Vagina (tissue), 2 donors: ENCODE measurements at regions not wholly inside any gene's neighbourhood (a gene's known extent, or its start where the extent isn't known, plus 50 kb on each side); places are given as distances from the start of the nearest gene placed in this dataset.

ENCODE experiments used
- DNase-seq, 2 donors: peaks; one replicate each; pipeline ENCODE4 v3.0.0-alpha.2; 2017; ENCODE audit errors: extremely low spot score in 2 of 2
- H3K27ac ChIP-seq: fragments of 200-600 bp; sonication (generic); one replicate; pipeline ENCODE4 v1.5.1; 2019
- H3K27me3 ChIP-seq: fragments of 200-600 bp; sonication (generic); one replicate; pipeline ENCODE4 v1.5.1; 2019
- H3K36me3 ChIP-seq, 2 donors: fragments of 200-600 bp; sonication (generic); one replicate each; pipeline ENCODE4 v1.5.1; 2017 to 2019
- H3K4me1 ChIP-seq: fragments of 200-600 bp; sonication (generic); one replicate; pipeline ENCODE4 v1.5.1; 2019
- H3K4me3 ChIP-seq, 2 donors: fragments of 200-600 bp; sonication (generic); 1 replicate in 1 of 2; 2 replicates in 1 of 2; pipeline ENCODE4 v1.5.1; 2016 to 2019
- H3K9me3 ChIP-seq: fragments of 200-600 bp; sonication (generic); one replicate; pipeline ENCODE4 v1.5.1; 2019
- CTCF ChIP-seq, 3 experiments: fragments of 450-650 bp in 2 of 3; fragments of 200-600 bp in 1 of 3; sonication (generic) in 1 of 3; IDR thresholded peaks; one replicate each; pipeline ENCODE4 v1.5.1; 2017 to 2019; ENCODE audit warnings: antibody characterized with exemption in 3 of 3, mild to moderate bottlenecking in 2 of 3, moderate library complexity in 2 of 3
- POLR2A ChIP-seq, 2 donors: fragments of 450-650 bp; IDR thresholded peaks; one replicate each; pipeline ENCODE4 v1.6.1; 2017; ENCODE audit warnings: antibody characterized with exemption in 2 of 2, mild to moderate bottlenecking in 2 of 2, moderate library complexity in 2 of 2
- POLR2AphosphoS5 ChIP-seq, 2 donors: sonication (generic); formaldehyde crosslinking; IDR thresholded peaks; one replicate each; pipeline ENCODE4 v1.9.0; 2017; ENCODE audit warnings: antibody characterized with exemption in 2 of 2, mild to moderate bottlenecking in 2 of 2, low read depth in 1 of 2; ENCODE audit not compliant: insufficient read depth in 1 of 2
- intact Hi-C: fragments of 100-400 bp; cut with DNase I; formaldehyde crosslinking; loops from one replicate; pipeline ENCODE4 v1.15.1; 2023

GRCh38 chr4:71253545-71253944 lies 85.3 kb upstream of the SLC4A4 start:
- no peak for TF ChIP-seq POLR2A (IDR thresholded peaks at IDR 0.05)
- no peak overlapping the region for H3K27ac ChIP-seq
- no peaks in the 10 kb centered on the region for H3K4me1 ChIP-seq
- no peak overlapping the region for H3K4me3 ChIP-seq
- intact Hi-C loops: no loop called here
- no peaks in the 10 kb centered on the region for H3K27me3 ChIP-seq
- no peak for DNase-seq
- no peaks in the 10 kb centered on the region for H3K9me3 ChIP-seq
- no peaks in the 10 kb centered on the region for H3K36me3 ChIP-seq

- Histone ChIP-seq H3K9me3 (no peaks in the 10 kb centered on the region), H3K36me3 (no peaks in the 10 kb centered on the region), H3K4me3 (no peak overlapping the region), H3K27me3 (no peaks in the 10 kb centered on the region), H3K27ac (no peak overlapping the region), H3K4me1 (no peaks in the 10 kb centered on the region)
- TF ChIP-seq POLR2AphosphoS5 (IDR thresholded peaks at IDR 0.05; ENCODE audit: insufficient read depth in 1 of 2, low read depth in 1 of 2) (no peak), POLR2A (IDR thresholded peaks at IDR 0.05) (no peak), CTCF (IDR thresholded peaks at IDR 0.05) (no peak)
- DNase-seq: no peak
- intact Hi-C loops: no loop called here
Observed at GRCh38 chr4:71254451-71255012, 84.3 kb upstream of the SLC4A4 start.

GRCh38 chr4:71255976-71256375 lies 82.8 kb upstream of the SLC4A4 start:
- Histone ChIP-seq H3K27ac (no peak overlapping the region), H3K27me3 (no peaks in the 10 kb centered on the region), H3K4me3 (no peak overlapping the region), H3K36me3 (no peaks in the 10 kb centered on the region), H3K9me3 (no peaks in the 10 kb centered on the region), H3K4me1 (no peaks in the 10 kb centered on the region)
- intact Hi-C loops: no loop called here
- TF ChIP-seq POLR2A (IDR thresholded peaks at IDR 0.05) (no peak), CTCF (IDR thresholded peaks at IDR 0.05) (no peak), POLR2AphosphoS5 (IDR thresholded peaks at IDR 0.05; ENCODE audit: insufficient read depth in 1 of 2, low read depth in 1 of 2) (no peak)
- no peak for DNase-seq

DNA sequence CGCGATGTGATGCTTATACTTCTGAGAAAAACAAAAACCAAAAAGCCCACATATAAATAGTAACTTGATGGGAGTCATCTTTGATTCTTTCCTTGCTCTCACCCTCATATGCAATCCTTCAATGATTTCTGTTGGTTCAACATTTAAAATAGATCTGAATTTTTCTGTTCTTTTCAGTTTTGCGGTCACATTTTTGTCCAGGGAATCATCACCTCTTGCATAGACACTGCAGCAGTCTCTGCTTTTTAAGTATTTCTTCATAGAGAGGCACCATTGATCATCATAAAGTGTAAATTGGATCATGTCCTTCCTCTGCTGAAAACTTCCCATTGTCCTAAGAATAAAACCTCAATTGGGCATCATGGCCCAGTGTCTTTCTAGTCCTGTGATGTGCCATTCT lies 81.1 kb upstream of the SLC4A4 start:
- intact Hi-C loops: no loop called here
- Histone ChIP-seq H3K4me1 (no peaks in the 10 kb centered on the region), H3K4me3 (no peak overlapping the region), H3K36me3 (no peaks in the 10 kb centered on the region), H3K27ac (no peak overlapping the region), H3K9me3 (no peaks in the 10 kb centered on the region), H3K27me3 (no peaks in the 10 kb centered on the region)
- TF ChIP-seq POLR2AphosphoS5 (IDR thresholded peaks at IDR 0.05; ENCODE audit: insufficient read depth in 1 of 2, low read depth in 1 of 2) (no peak), CTCF (IDR thresholded peaks at IDR 0.05) (no peak), POLR2A (IDR thresholded peaks at IDR 0.05) (no peak)
- no peak for DNase-seq

GRCh38 chr4:71258323-71258722 lies 80.5 kb upstream of the SLC4A4 start:
- intact Hi-C loops: no loop called here
- H3K27ac ChIP-seq: no peak overlapping the region
- TF ChIP-seq CTCF (IDR thresholded peaks at IDR 0.05) (no peak), POLR2A (IDR thresholded peaks at IDR 0.05) (no peak), POLR2AphosphoS5 (IDR thresholded peaks at IDR 0.05; ENCODE audit: insufficient read depth in 1 of 2, low read depth in 1 of 2) (no peak)

More at GRCh38 chr4:71258323-71258722, 80.5 kb upstream of the SLC4A4 start:
- Histone ChIP-seq H3K9me3 (no peaks in the 10 kb centered on the region), H3K4me3 (no peak overlapping the region), H3K36me3 (no peaks in the 10 kb centered on the region), H3K27me3 (no peaks in the 10 kb centered on the region), H3K4me1 (no peaks in the 10 kb centered on the region)
- no peak for DNase-seq
